ENCODE measurements at regions not wholly inside any gene's neighbourhood (a gene's known extent, or its start where the extent isn't known, plus 50 kb on each side); places are given as distances from the start of the nearest gene placed in this dataset.
"Not testable (repeated sequence)": the region's sequence is repeated elsewhere in the genome, so short reads cannot be mapped to it uniquely, and the experiment has no call there.

DNA sequence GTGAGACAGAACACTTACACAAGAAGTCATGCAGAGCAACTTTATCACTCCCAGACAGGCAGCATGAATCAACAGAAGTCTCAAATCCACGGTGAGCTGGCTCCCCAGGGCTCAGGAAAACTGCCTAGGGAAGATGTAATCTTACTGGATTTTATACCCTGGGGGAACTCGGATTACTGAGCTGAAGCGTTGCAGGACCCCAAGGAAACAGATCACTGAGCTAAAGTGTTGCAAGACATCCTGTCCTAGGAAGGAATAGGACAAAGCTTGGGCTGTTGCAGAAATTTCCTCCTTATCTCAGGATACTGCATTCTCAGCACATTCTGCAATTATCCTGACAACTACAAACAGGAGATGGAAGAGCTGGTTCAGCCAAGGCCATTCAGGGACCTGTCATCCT, 224.8 kb downstream of the TFAP2A start:
- Histone ChIP-seq H3K36me3 (no peaks in the 10 kb centered on the region), H3K27me3 (no peaks in the 10 kb centered on the region), H3K4me1 (no peaks in the 10 kb centered on the region), H3K27ac (no peak overlapping the region), H3K9me3 (replicated peaks) (no peaks in the 10 kb centered on the region), H3K4me3 (no peak overlapping the region)
- DNase-seq, result no peak

DNA sequence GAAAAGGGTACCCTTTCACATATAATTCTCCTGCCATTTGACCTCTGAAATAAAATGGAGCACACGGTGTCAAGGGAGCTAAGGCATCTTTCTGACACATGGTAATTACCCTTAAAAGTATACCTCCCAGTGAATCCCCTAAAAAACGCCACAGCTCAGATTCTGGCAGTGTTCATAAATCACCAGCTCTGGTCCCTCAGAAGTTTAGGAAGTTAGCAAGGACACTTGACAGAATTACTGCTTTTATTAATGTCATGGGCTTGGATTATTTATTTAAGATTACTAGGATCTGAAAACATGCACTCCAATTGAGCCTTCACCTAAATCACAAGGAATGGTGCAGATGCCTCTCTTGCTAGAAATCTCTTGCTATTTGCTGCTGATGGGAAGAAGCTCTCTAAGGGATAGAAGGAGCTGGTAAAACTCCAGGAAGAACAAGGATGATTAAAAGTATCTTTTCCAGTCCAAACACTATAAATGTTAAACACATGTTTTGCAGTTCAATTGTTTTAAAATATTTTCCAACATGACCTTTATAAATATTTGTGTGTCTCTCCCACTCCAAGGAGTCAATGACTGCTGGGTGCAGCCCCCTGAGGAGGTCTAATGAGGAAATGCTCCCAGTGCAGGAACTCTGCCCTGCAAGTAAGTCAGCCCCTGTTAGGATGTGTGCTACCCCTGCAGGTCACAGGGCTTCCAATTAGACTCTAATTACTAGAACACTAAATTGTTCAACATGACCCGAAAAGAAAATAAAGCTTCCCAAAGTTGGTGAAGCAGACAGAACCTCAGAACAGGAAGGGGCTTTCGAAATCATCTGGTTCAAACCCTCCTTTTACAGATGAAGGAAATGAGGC, 230.3 kb downstream of the TFAP2A start:
- H3K4me1 ChIP-seq, result no peaks in the 10 kb centered on the region
- H3K4me3 ChIP-seq, result no peak overlapping the region
- no peaks in the 10 kb centered on the region for H3K36me3 ChIP-seq
- no peak overlapping the region for H3K27ac ChIP-seq
- no peak for DNase-seq
- H3K9me3 ChIP-seq (replicated peaks), result no peaks in the 10 kb centered on the region
- no peaks in the 10 kb centered on the region for H3K27me3 ChIP-seq

DNA sequence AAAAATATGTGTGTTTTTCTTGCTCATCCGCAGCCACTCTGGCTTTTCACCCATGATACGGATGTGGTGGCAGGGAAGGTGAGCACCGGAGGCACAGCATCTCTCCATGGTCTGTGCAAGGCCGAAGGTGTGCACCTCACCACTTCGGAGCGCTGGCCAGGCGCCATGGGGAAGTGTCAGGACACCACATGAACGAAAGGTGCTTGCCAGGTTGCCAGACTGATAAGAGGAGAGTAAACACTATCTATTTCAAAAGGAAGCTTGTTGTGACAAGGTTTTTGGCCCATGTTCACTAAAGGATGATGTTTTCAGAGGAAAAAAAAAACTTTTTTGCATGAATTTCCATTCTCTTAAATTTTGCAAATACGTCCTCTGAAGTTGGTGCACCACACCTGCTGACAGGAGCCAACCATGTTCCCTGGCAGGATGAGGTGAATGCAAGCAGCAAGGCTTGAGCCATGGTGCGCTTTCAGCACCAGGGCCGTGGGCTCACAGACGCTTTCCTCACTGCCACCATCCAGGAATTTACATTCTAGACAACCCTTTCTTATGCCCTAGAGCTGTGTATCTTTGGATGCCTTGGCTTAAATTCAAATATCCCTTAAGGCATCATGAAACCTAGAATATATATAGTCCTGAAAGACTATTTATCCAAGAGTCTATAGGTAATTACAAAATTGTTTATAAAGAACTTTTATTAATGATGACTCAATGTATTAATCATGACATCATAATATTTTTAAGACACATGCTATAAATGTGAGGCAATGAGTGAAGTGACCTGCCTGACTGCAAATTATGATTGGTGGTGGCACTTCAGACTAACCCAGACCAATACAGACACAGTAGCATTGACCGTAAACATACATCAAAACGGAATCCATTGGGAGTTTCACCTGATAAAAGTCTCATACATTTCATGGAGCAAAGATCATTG, 234.5 kb downstream of the TFAP2A start:
- Histone ChIP-seq H3K27ac (no peak overlapping the region), H3K4me1 (no peaks in the 10 kb centered on the region), H3K27me3 (no peaks in the 10 kb centered on the region), H3K4me3 (no peak overlapping the region), H3K36me3 (no peaks in the 10 kb centered on the region), H3K9me3 (replicated peaks) (no peaks in the 10 kb centered on the region)
- DNase-seq, result no peak

DNA sequence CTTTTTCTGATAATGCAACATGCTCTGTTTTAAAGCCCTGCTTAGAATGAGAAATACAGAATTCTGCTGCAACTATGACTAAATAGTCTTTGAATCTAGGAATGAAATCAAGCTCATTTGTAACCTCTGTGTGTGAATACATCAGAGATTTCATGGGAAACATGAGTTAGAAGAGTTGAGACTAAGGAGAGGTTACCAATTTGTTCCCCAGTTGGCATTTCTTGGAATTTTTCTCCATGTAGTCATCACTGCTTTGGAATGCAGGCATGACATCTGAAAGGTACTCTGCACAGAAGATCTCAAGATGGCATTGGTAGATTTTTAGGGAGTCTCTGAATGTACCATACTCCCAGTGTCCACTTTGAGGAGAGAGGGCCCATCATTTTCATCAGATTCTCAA, 237.2 kb downstream of the TFAP2A start:
- Histone ChIP-seq H3K27me3 (no peaks in the 10 kb centered on the region), H3K36me3 (no peaks in the 10 kb centered on the region), H3K4me3 (no peak overlapping the region), H3K9me3 (replicated peaks) (no peaks in the 10 kb centered on the region), H3K4me1 (no peaks in the 10 kb centered on the region), H3K27ac (no peak overlapping the region)
- DNase-seq, result no peak

DNA sequence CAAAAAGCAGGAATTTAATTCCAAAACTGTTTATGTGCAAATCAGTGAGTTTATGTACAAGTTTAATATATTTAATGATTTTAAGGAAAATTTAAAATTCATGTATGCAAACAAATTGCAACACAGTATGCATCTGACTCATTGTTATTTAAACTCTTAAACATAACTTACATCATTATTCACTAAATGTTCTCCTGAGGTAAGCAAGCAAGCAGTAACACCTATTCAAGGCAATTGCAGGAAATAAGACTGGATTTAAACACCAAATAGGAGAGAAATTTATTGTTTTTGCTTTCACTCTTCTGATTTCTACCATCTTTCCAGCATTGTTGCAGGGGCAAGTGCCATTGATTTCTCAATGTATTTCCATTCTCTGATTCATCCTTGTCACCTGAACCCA, 239.5 kb downstream of the TFAP2A start:
- H3K27ac ChIP-seq, result no peak overlapping the region
- no peaks in the 10 kb centered on the region for H3K9me3 ChIP-seq (replicated peaks)
- H3K4me3 ChIP-seq, result no peak overlapping the region
- no peaks in the 10 kb centered on the region for H3K27me3 ChIP-seq
- DNase-seq, result no peak
- no peaks in the 10 kb centered on the region for H3K36me3 ChIP-seq
- no peaks in the 10 kb centered on the region for H3K4me1 ChIP-seq

DNA sequence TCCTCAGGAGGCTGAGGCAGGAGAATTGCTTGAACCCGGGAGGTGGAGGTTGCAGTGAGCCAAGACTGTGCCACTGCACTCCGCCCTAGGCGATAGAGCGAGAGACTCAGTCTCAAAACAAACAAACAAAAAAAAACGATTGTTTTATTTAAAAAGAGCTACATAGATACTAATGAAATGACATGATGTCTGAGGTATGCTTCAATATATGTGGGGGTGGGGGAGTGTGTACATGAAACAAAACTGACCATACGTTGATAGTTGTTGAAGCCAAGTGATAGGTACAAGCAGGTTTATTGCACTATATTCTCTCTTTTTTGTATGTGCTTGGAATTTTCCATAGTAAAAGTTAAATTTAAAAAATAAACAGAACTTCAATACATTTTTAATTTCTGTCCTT, 240.1 kb downstream of the TFAP2A start:
- Histone ChIP-seq H3K27me3 (no peaks in the 10 kb centered on the region), H3K36me3 (no peaks in the 10 kb centered on the region), H3K4me1 (no peaks in the 10 kb centered on the region), H3K4me3 (no peak overlapping the region), H3K9me3 (replicated peaks) (no peaks in the 10 kb centered on the region), H3K27ac (no peak overlapping the region)
- DNase-seq, result no peak

DNA sequence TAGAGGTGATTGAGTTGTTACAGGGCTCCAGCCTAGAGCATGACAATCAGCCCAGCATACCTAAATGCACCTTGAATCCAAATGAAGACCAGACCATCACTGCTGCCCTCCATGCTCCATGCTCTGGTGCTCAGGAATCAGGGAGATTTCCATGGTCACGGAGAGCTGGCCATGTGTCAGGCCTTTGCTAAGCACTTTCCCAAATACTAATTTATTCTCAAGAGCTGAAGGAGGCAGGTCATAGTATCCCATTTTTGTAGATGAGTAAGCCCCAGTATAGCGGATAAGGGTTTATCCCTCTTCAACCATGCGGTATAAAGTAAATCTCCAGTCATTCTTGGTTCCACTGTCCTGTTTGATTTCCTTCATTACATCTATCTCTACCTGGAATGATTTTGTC, 240.8 kb downstream of the TFAP2A start:
- Histone ChIP-seq H3K27ac (no peak overlapping the region), H3K9me3 (replicated peaks) (no peaks in the 10 kb centered on the region), H3K36me3 (no peaks in the 10 kb centered on the region), H3K27me3 (no peaks in the 10 kb centered on the region), H3K4me3 (no peak overlapping the region), H3K4me1 (no peaks in the 10 kb centered on the region)
- DNase-seq, result no peak

DNA sequence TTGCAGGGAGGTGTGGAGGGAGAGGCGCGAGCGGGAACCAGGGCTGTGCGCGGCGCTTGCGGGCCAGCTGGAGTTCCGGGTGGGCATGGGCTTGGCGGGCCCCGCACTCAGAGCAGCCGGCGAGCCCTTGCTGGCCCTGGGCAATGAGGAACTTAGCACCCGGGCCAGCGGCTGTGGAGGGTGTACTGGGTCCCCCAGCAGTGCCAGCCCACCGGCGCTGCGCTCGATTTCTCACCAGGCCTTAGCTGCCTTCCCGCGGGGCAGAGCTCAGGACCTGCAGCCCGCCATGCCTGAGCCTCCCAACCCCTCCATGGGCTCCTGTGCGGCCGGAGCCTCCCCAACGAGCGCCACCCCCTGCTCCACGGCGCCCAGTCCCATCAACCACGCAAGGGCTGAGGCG, 243.2 kb downstream of the TFAP2A start:
- H3K9me3 ChIP-seq (replicated peaks); H3K4me1 ChIP-seq; H3K27me3 ChIP-seq; H3K4me3 ChIP-seq; H3K27ac ChIP-seq; DNase-seq; H3K36me3 ChIP-seq: not testable (repeated sequence)

DNA sequence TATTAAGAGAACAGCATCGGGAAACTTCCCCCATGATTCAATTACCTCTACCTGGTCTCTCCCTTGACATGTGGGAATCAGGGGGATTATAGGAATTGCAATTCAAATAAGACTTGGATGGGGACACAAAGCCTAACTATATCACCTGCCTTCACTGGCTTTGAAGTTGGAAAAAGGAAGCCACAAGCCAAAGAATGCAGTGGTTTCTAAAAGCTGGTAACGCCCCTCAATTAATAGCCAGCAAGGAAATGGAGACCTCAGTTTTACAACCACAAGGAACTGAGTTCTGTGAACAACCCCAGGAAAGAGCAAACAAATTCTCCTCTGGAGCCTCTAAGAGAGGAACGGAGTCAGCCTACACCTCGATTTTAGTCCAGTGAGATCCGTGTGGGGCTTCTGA, 244.1 kb downstream of the TFAP2A start:
- no peaks in the 10 kb centered on the region for H3K4me1 ChIP-seq
- no peak overlapping the region for H3K4me3 ChIP-seq
- no peaks in the 10 kb centered on the region for H3K9me3 ChIP-seq (replicated peaks)
- no peaks in the 10 kb centered on the region for H3K27me3 ChIP-seq
- H3K36me3 ChIP-seq, result no peaks in the 10 kb centered on the region
- H3K27ac ChIP-seq, result no peak overlapping the region
- no peak for DNase-seq

DNA sequence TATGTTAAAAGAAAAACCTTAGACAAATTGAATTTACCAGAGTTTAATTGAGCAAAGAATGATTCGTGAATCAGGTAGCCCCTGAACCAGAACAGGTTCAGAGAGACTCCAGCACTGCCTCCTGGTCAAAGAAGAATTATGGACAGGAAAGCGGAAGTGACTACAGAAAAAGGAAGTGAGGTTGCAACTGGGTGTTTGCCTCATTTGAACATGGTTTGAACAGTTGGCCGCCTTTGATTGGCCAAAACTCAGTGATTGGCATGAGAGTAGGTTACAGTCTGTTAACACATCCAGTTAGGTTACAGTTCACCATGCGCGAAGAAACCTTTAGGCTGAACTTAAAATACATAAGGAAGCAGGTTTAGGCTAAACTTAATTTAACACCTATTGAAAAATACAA, 248.8 kb downstream of the TFAP2A start:
- no peak for DNase-seq
- Histone ChIP-seq H3K4me1 (no peaks in the 10 kb centered on the region), H3K36me3 (no peaks in the 10 kb centered on the region), H3K4me3 (no peak overlapping the region), H3K27ac (no peak overlapping the region), H3K27me3 (no peaks in the 10 kb centered on the region), H3K9me3 (replicated peaks) (no peaks in the 10 kb centered on the region)

DNA sequence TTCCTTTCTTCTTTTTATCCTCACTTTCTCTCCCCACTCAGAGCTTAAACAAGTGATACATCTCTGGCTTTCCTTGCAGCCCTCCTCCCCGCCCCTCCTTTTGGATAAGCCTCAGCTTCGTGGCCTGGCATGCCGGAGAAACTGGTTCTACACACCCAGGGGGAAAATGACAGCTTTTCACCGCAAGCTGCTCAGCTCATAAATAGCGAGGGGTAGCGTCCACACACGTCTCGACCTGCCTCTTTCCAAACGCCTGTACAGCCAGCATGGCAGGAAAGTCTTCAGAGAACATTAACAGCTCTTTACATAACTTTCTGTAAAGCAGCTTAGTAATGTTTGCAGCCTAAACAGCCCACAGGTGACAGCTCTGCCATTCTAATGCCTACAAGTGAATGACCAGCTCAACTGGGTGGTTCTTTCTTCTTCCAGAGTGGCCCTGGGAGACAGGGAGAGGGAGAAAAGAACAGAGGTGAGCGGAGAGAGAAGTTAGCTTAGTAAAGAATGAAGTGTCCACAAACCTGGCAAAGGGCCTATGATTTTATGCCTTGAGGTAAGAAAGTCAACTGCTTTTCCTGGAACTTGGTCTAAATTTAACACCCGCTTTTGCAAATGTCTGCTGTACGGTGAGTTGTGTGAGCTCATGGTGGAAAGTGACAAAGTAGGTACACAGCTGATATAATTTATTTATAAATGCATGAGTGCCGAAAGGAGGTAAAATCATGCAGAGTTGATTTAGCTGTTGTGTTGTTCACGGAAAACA, 251.5 kb downstream of the TFAP2A start:
- peak in 1 of 2 experiments; percentile 8 for DNase-seq
- H3K4me1 ChIP-seq, result no peaks in the 10 kb centered on the region
- H3K4me3 ChIP-seq, result no peak overlapping the region; the same call in 1 of the 2 replicates
- H3K27me3 ChIP-seq, result no peaks in the 10 kb centered on the region
- H3K27ac ChIP-seq, result no peak overlapping the region
- H3K36me3 ChIP-seq, result no peaks in the 10 kb centered on the region
- no peaks in the 10 kb centered on the region for H3K9me3 ChIP-seq (replicated peaks)

DNA sequence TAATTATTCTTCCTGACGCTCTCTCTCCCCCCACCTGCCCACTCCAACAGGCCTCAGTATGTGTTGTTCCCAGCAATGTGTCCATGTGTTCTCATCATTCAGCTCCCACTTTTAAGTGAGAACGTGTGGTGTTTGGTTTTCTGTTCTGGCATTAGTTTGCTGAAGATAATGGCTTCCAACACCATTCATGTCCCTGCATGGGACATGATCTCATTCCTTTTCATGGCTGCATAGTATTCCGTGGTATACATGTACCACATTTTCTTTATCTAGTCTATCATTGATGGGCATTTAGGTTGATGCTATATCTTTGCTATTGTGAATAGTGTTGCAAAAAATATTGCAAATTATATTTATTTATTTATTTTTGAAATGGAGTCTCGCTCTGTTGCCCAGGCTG, 258.0 kb downstream of the TFAP2A start:
- Histone ChIP-seq H3K27ac (no peak overlapping the region), H3K4me1 (no peaks in the 10 kb centered on the region), H3K27me3 (no peaks in the 10 kb centered on the region), H3K9me3 (replicated peaks) (no peaks in the 10 kb centered on the region), H3K36me3 (no peaks in the 10 kb centered on the region), H3K4me3 (no peak overlapping the region)
- no peak for DNase-seq

DNA sequence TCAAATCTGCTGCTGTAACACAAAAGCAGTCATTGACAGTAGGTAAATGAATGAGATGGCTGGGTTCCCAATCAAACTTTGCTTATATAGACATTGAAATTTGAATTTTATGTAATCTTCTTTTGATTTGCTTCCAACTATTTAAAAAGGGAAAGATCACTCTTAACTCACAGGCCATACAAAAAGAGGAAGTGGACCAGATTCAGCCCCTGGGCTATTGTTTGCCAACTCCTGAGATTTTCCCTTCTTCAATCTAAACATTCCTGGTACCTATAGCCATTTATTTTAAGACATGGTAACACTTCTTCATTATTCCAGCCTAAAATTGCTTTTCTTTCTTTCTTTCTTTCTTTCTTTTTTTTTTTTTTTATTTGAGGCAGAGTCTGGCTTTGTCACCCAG, 260.6 kb downstream of the TFAP2A start:
- Histone ChIP-seq H3K4me1 (no peaks in the 10 kb centered on the region), H3K27me3 (no peaks in the 10 kb centered on the region), H3K9me3 (replicated peaks) (no peaks in the 10 kb centered on the region), H3K36me3 (no peaks in the 10 kb centered on the region), H3K4me3 (no peak overlapping the region), H3K27ac (no peak overlapping the region)
- DNase-seq, result no peak

DNA sequence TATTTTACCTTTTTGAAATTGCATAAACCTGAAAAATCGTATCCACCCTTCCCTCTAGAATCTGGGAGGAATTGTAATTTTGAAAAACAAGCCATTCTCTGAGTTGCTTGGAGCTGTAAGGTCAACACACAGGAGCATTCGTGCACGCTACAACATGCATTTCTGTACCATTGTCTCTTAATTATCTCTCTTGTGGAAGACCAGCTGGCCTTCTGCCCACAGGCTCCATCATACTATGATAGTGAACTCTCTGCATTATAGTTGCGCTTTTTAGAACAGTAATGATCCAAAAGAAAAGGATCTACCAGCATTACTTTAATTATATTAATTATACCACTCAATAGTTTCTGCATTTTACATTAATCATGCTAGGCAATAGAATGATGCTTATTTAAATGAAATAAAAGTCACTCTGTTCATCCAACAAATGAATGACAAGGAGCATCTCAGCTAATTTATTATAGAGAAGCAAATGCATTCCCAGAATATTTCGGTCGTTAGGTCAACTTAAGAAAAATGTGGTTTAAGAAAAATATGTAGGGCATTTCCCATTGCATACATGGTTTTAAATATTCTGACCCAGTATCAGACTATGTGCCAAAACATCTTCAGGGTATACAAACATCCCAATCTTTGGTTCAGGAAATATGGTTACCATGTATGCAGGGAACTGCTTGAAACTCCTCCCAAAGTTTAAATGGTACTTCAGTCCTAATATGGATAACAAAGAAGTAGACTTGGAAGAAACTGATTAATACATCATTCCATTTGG, 263.5 kb downstream of the TFAP2A start:
- Histone ChIP-seq H3K27me3 (no peaks in the 10 kb centered on the region), H3K27ac (no peak overlapping the region), H3K4me3 (no peak overlapping the region), H3K36me3 (no peaks in the 10 kb centered on the region), H3K4me1 (no peaks in the 10 kb centered on the region), H3K9me3 (replicated peaks) (no peaks in the 10 kb centered on the region)
- DNase-seq, result no peak
